ENCODE measurements at regions not wholly inside any gene's neighbourhood (a gene's known extent, or its start where the extent isn't known, plus 50 kb on each side); places are given as distances from the start of the nearest gene placed in this dataset.

GRCh38 chrX:76228499-76228898 lies 55.6 kb downstream of the PBDC1 start:
- H3K27ac Mint-ChIP-seq (ENCODE audit: unreplicated experiment), result no peak overlapping the region
- no peak overlapping the region for H3K4me3 Mint-ChIP-seq (ENCODE audit: low read depth, unreplicated experiment)
- no peak for TF ChIP-seq CTCF (IDR thresholded peaks at IDR 0.05; ENCODE audit: unreplicated experiment)
- DNase-seq, result no peak
- no peaks in the 10 kb centered on the region for H3K27me3 Mint-ChIP-seq (ENCODE audit: unreplicated experiment)
- CTCF ChIA-PET, result no interaction called here
- no peaks in the 10 kb centered on the region for H3K4me1 Mint-ChIP-seq (ENCODE audit: low read depth, unreplicated experiment)
- BruUV-seq (replicated peaks), result no TSS peak
- intact Hi-C loops (cut with micrococcal nuclease; ENCODE audit: unreplicated experiment), result no loop called here
- H3K9me3 Mint-ChIP-seq (ENCODE audit: low read depth, unreplicated experiment), result peaks cover 2% of the 10 kb centered on the region
- no peaks in the 10 kb centered on the region for H3K36me3 Mint-ChIP-seq (ENCODE audit: insufficient read depth, unreplicated experiment)

DNA sequence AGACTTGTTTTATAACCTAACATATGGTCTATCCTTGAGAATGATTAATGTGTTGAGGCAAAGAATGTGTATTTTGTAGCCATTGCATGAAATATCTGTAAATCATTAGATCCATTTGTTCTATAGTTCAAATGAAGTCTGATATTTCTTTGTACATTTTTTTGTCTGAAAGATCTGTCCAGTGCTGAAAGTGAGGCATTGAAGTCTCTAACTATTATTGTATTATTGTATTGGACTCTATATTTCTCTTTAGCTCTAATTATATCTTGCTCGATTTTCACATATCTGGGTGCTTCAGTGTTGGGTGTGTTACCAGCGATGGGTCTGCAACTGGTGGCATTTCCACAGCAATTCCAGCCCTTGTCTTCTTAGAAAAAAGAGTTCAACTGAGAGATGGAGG lies 76.0 kb downstream of the PBDC1 start:
- no peaks in the 10 kb centered on the region for H3K9me3 Mint-ChIP-seq (ENCODE audit: low read depth, unreplicated experiment)

GRCh38 chrX:76253432-76253831 lies 80.6 kb downstream of the PBDC1 start:
- Mint-ChIP-seq H3K4me1 (ENCODE audit: low read depth, unreplicated experiment) (no peaks in the 10 kb centered on the region), H3K27ac (ENCODE audit: unreplicated experiment) (no peak overlapping the region), H3K4me3 (ENCODE audit: low read depth, unreplicated experiment) (no peak overlapping the region), H3K27me3 (ENCODE audit: unreplicated experiment) (no peaks in the 10 kb centered on the region), H3K36me3 (ENCODE audit: insufficient read depth, unreplicated experiment) (no peaks in the 10 kb centered on the region), H3K9me3 (ENCODE audit: low read depth, unreplicated experiment) (no peaks in the 10 kb centered on the region)
- peak; percentile 34 for DNase-seq
- BruUV-seq (replicated peaks), result no TSS peak
- no peak for TF ChIP-seq CTCF (IDR thresholded peaks at IDR 0.05; ENCODE audit: unreplicated experiment)
- intact Hi-C loops (cut with micrococcal nuclease; ENCODE audit: unreplicated experiment), result loop anchor here (5.0 kb wide), 2 partner anchors 81 to 106 kb away; partner anchors contain the start of gene PBDC1
- CTCF ChIA-PET, result interaction anchor here (1.2 kb wide), 1 partner anchor 105 kb away, joined by 3 read pairs; no protein-coding TSS in a partner anchor

More for the DNA sequence above, 76.0 kb downstream of the PBDC1 start:
- Mint-ChIP-seq H3K27ac (ENCODE audit: unreplicated experiment) (no peak overlapping the region), H3K36me3 (ENCODE audit: insufficient read depth, unreplicated experiment) (no peaks in the 10 kb centered on the region), H3K4me3 (ENCODE audit: low read depth, unreplicated experiment) (no peak overlapping the region), H3K4me1 (ENCODE audit: low read depth, unreplicated experiment) (no peaks in the 10 kb centered on the region), H3K27me3 (ENCODE audit: unreplicated experiment) (no peaks in the 10 kb centered on the region)
- CTCF ChIA-PET, result no interaction called here
- BruUV-seq (replicated peaks), result no TSS peak
- TF ChIP-seq CTCF (IDR thresholded peaks at IDR 0.05; ENCODE audit: unreplicated experiment), result no peak
- intact Hi-C loops (cut with micrococcal nuclease; ENCODE audit: unreplicated experiment), result no loop called here
- no peak for DNase-seq

GRCh38 chrX:76279007-76279406 lies 106.1 kb downstream of the PBDC1 start:
- CTCF ChIA-PET, result interaction anchor here (1.0 to 1.4 kb wide), 2 partner anchors 176 to 1751 kb away, joined by 3 read pairs; no protein-coding TSS in a partner anchor
- H3K36me3 Mint-ChIP-seq (ENCODE audit: insufficient read depth, unreplicated experiment), result no peaks in the 10 kb centered on the region

More at GRCh38 chrX:76279007-76279406, 106.1 kb downstream of the PBDC1 start:
- no peaks in the 10 kb centered on the region for H3K4me1 Mint-ChIP-seq (ENCODE audit: low read depth, unreplicated experiment)
- TF ChIP-seq CTCF (IDR thresholded peaks at IDR 0.05; ENCODE audit: unreplicated experiment), result peak; percentile 46
- no peaks in the 10 kb centered on the region for H3K9me3 Mint-ChIP-seq (ENCODE audit: low read depth, unreplicated experiment)
- no peak overlapping the region for H3K4me3 Mint-ChIP-seq (ENCODE audit: low read depth, unreplicated experiment)
- no TSS peak for BruUV-seq (replicated peaks)
- intact Hi-C loops (cut with micrococcal nuclease; ENCODE audit: unreplicated experiment), result loop anchor here (1.0 to 5.0 kb wide), 2 partner anchors 175 to 1318 kb away; no protein-coding TSS in a partner anchor
- no peaks in the 10 kb centered on the region for H3K27me3 Mint-ChIP-seq (ENCODE audit: unreplicated experiment)
- DNase-seq, result peak; percentile 43
- no peak overlapping the region for H3K27ac Mint-ChIP-seq (ENCODE audit: unreplicated experiment)

Measured in Calu3 (cell line).